HG02973 (cell line): ENCODE measurements at regions not wholly inside any gene's neighbourhood (a gene's known extent, or its start where the extent isn't known, plus 50 kb on each side); places are given as distances from the start of the nearest gene placed in this dataset.

Experiments
- ATAC-seq: cut with Tn5 transposase; IDR thresholded peaks from one replicate; pipeline ENCODE4 v1.9.1; 2021; ENCODE audit warnings: moderate library complexity; ENCODE audit not compliant: unreplicated experiment

DNA sequence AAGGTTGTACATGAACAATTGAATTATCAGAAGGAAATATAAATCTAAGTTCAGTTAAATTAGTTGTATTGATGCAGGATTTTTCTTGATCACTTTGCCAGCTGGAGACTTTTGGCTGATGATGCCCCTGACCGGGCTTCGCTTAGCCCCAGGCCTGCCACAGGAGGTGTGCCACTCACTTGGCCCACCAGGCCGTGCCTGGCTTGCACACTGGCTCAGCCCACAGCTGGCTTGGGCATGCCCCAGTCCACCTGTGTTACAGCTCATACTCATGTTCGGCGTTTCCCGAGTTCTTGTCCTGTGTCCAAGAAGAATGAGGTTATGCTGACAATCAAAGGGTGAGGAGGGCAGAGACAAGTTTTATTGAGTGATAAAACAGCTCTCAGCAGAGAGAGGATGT, 773.9 kb upstream of the FANCL start:
- no peak for ATAC-seq

DNA sequence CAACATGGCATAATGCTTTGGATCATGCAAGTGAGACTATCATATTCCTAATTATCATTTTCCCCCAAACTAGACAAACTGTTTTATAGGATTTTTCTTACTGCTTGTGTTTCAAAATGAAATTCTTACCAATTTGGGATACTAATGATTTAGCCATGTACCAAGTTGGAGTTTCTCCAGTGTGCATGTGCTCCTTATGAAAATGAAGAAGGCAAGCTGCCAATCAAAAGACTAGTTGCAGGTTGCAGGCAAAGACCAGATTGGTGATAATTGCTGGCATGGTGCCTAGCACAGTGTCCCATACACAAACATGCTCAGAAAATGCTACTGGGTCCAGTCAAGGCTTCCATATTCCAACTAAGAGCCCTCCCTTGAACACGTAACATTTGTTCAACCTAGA, 771.8 kb upstream of the FANCL start:
- no peak for ATAC-seq

DNA sequence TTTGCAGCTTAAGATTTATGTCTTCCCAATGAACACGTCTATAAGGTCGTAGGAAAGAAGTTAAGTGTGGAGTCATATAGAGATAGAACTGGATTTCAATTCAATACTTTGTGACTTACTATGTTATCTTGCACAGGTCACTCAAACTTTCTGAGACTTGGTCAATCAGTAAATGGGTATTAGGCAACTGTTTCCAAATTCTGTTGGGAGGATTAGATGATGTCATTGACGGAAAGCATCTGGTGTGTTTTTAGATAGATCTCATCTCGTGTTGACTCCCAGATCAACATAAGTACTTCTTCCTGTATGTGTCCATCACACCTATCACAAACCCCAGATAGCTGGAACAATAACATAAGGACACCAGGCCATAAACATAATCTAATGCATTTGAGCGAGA, 771.1 kb upstream of the FANCL start:
- ATAC-seq, result no peak

DNA sequence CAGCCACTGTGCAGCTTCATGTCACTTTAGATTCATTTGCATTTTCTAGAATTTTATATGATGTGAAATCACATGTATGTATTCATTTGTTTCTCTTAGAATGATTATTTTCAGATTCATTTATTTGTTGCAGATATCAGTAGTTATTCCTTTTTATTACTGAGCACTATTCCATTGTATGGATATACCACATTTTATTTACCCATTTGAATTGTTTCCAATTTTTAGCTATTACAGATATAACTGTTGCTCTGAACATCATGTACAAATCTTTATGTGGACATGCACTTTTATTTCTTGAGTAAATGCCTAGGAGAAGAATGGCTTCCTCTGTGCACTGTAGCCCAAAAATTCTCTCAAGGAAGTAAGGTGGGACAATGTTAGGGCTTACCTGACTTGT, 767.8 kb upstream of the FANCL start:
- no peak for ATAC-seq

DNA sequence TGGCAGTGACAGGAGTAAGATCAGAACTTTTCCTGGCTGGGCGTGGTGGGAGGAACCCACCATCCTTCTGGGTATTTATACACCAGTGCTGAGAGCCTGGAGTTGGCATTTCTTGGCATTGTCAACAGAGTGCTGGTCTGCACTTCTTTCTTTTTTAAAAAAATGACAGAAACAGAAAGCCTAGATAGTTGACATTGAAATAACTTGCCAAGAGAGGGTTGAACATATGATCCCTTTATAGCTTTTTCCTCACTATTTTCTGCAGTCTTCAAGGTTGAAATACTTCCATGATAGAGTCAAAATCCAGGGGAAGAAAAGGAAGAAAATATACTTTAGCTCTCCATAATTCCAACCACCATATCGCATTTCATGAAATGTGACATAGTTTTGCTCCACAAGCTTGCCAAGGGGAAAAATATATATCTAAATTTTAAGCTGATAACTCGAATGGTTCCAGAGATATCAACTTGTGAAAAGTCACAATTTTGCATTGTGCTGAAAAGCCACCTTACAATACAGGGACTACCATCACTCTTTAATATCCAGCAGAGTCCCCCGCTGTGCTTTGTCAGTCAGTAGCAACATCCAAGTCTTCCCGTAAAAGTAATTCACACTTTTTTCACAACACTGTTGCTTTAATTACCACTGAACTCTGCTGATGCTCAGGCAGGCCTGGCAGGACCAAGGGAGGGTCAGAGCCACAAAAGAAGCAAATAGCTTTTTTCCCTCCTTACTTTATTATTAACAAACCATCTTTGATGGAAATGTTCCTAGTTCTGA, 764.9 kb upstream of the FANCL start:
- ATAC-seq, result no peak

DNA sequence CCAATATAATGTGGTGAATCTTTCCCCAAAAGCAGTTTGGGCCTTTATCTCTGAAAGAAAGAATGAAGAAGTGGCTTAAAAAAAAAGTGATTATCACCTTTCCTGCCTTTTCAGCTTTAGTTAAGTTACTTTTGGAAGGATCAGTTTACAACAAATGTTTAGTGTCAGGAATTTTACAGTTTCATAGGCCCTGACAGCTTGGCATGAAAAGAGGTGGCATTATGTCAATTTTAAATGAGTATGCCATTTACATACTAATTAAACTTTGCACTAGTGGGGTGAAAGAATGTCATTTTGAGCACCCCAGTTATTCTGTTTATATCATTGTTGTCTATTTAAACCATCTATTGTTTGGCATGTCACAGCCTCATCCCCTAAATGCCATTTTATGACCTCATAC, 763.5 kb upstream of the FANCL start:
- ATAC-seq, result no peak

DNA sequence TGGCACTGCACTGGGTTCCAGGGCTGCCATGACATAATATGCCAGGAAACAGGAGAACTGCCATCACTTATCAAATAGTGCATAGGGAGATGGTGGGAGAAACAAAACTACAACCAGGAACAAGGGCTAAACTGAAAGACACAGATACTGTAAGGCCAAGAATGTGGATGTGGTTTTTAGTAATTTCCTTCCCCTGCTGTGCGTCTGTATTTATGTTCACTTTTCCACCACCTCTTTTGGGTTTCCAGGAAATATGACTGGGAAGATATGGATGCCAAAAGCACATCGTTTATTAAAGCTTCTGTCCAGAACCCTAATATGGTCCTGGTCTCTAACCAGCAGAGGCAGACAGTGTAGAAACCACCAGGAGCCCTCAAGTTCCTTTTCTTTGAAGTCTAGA, 759.7 kb upstream of the FANCL start:
- no peak for ATAC-seq

DNA sequence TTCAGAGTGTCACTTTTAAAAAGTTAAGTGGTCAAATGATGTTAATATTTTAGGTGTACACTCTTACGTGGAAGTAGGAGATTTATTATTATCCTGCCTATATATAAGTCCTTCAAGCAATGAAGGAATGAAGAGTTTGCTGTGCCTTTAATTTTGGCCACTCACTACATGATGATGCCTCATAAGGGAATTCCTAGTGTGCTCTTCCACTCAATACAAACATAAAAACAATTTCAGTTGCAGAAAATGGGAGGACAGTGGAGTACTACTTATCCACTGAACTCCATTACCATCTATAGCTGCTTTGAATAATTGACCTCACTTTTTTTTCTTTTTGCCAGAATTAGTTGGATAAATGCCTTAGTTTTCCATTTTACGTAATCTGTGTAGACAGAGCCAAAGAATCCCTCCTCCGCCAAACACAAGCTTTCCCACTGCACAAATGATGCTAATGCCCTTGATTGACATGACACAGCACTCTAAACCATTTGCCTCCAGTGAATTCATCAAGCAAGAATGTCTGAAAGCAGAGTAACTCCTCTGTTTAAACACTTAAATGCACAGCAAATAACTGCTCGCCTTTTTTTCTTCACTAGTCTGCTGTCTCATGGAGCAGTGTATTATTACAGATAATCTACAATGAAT, 751.1 kb upstream of the FANCL start:
- no peak for ATAC-seq

DNA sequence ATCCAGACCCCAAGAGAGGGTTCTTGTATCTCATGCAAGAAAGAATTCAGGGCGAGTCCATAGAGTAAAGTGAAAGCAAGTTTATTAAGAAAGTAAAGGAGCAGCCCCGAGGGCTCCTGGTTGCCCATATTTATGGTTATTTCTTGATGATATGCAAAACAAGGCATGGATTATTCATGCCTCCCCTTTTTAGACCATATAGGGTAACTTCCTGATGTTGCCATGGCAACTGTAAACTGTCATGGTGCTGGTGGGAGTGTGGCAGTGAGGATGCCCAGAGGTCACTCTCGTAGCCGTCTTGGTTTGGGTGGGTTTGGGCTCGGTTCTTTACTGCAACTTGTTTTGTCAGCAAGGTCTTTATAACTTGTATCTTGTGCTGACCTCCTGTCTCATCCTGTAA, 750.2 kb upstream of the FANCL start:
- ATAC-seq, result no peak

DNA sequence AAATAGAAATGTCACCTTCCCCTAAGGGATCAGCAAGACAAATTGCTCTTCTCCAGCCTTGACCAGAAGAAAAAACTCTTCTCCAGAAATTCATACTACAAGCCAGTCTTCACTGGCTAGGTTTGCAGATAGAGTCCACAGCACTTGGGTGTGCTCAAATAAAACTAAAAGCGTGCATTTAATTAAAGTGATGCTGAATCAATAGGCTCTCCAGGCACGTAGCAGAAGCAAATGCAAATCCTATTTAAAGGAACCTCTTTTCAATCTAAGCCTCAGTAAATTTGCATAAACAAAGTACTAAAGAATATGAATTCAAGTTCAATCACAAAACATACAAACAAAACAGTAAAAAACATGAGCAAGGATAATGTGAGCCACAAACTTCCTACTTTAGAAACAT, 744.4 kb upstream of the FANCL start:
- no peak for ATAC-seq

DNA sequence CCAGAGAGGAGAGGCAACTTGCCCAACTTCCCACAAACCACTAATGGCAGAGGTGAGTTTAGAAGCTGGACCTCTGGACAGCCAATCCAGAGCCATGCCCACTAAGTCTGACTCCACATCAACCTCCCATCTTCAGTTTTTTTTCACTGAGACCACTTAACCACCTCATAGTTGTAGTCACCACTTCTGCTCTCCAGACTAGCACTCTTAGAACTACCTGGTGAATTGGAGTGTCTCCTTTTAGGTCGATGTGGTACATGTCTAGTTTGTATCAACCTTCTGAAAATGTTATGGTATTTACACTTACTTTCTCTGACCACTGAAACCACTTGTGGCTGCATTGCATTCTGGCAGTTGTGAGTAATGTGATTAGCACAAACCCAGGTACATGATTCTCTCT, 743.6 kb upstream of the FANCL start:
- no peak for ATAC-seq

DNA sequence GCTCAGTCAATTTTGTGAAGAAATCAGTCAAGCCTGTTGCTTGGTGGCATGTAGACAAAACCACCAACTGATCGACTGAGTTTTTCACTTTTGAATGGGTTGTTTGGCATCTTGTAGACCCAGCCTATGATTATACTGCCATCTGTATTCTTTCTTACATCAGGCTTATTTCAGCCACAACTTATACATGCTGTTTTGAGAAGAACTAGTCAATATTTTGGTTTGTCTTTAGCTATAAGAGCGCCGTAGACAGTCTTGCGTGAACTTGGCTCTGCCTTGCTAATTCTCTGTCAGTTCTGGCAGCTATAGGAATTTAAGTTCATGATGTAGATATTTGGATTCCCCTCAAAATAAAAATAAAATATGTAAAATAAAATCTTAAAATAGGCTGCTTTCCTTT, 742.0 kb upstream of the FANCL start:
- no peak for ATAC-seq

DNA sequence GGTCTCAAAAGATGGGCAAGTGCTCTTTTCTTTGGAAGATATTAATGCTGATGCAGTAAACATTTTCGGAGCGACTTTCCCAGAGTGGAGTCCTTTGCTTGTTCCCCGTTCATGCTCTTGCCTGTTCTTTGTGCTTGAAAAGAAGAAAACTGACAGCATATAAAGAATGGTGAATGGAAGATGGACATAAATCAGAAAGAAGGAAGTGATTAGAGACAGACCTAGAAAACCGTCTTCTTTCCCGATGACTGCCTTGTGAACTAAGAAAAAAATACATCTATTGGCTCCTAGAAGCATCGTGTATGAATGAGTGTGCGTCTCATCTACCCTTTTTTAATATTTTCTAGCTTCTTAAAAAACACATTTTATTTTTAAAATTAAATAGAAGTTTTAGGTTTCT, 740.1 kb upstream of the FANCL start:
- no peak for ATAC-seq

DNA sequence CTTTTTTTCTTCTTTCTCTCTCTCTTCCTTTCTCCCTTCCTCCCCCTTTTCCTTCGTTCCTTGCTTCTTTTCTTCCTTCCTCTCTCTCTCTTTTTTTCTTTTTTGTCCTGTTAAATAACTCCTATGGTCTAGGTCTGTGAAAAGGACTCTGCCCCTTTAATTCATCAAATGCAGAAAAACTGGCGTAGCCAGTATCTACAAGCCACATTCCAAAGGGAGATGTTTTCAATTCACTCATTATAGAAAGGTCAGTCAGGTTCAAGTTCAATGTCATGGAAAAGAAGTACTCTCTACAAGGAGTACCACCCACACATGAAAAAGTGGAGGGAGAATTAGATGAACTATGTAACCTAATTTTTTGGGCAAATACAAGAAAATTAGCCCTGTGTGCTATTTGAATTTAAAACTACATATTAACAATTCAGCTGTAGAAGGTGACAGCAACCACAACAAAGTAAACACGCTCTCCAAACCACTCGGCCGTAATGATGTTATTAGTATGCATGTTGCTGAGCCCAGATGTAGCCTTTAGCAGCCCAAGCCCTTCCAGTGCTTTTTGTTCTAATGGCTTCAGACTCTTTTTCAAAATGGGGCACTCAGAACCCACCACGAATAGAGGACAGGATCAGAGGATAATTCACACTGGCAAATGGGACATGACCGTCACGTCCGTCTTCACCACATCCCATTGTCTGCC, 735.4 kb upstream of the FANCL start:
- no peak for ATAC-seq

DNA sequence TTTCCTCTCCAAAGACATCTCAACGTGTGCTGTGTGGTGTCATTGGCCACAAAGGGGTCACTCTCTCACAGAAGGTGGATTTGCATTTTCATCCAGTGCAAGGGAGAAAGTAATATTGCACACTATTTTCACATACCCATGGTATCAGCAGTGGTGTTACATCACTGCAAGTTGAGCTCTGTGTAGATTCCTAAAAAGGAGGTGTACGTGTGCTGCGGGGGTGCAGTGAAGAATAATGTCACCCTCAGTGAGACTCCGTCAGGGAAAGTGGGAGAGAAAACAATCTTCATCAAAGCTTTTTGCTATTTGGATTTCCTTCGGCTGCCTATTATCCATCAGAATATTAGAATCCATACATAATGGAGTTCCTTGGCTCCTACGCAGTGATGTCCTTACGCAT, 733.8 kb upstream of the FANCL start:
- no peak for ATAC-seq

DNA sequence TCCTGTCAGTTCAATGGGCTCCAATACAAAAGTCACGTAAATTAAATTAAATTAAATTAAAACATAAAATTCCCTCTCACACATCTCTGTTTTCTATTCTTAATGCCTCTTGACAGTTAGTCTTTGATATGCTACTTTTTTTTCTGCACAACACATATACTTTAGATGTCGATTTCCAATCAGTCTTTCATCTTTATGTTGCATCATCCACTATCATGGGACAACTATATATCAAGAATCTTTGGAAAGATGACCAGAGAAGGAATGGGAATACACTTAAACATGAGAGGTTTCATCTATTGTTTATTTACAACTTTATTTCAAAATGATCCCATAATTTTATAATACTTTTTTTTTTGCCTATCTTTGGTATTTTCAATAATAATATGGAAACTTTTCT, 733.3 kb upstream of the FANCL start:
- ATAC-seq, result no peak

DNA sequence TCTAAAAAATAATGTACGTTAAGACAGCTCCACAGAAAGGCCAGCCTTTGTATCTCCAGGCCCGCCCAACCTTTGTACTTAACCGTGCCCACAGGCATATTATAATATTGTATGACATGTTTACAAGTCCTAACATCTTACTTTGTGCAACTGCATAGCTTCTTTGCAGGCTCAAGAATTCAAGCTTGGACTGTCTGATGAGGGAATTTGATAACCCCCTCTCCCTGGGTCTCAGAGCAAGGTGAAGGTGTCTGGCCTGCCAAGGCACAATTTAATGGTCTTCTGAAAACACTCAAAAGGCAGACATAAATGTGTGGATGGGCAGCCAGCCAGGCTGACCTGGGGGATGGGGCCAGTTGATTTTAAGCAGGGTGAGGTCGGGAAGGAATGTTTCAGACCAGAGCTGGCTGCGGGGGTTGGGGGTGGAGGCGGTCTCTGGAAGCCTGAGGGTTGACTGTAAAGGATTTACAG, 732.7 kb upstream of the FANCL start:
- no peak for ATAC-seq

DNA sequence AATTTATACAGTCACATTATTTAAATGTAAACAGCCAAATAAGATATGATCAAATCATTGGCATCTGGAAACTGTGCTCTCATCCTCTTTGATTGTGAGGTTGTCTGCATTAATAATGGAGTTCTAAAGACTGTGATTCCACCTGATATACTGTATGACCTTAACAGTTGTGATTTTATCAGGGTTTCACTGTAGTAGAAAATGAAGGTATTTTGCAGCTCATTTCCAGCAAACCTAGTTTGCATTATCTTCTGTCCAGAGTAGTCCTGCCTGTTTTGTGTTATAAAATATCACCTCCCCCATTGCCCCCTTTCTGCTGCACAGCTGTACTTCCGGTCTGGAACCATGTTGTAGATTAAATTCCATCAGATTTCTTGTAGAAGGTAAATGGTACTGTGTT, 731.6 kb upstream of the FANCL start:
- ATAC-seq, result no peak

DNA sequence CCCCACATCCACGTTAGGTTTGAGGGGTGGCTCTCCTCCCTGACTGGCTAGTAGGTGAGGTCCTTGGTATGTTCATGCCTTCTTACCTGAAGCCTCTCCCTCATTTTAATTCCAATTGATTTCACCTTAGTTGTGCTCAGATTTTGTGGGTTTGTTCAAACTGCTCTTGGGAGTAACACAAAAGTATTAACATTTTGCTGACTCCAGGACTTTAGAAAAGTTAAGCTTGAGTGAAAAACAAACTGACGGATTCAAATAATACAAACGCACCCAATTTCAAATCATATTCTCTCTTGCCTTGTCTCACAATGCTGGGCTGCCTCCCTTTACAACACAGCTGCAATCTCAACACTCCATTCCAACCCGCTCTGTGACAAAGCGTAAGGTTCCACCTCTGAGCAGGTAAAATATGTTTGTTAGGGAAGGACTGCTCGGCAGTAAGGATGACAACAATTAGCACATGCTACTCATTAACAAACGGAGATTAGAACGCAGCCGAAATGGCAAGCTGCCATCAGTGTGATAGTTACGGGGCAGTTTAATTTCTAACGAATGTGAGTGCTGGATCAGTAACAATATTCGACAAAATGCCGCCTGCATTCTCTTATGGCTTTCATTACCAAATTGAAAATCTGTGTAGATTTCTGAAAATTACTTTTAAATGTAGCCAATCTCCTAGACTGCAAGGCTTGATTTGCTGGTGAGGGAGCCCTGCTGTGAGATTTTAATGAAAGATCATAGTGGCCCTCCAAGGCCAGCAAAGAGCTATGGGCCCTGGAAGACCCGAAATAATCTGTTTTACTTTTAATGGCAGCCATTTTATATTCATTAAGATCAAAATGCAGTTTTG, 730.6 kb upstream of the FANCL start:
- no peak for ATAC-seq

DNA sequence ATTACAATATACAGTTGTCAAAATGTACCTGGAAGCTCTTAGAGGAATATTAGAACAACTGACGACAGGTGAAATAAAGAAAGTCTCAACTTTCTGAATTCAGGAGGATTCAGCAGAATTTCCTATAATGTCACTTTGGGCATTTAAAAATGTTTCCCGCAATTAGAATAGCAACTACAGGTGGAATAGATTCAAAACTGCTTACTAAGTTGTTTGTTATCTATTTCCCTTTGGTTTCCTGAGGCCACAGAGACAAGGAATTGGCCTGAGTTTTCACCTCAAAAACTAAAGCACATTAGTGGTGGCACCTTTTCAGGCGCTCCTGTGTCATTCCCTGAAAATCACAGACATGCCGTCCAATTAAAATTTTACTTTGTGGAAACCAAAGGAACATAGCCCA, 729.2 kb upstream of the FANCL start:
- no peak for ATAC-seq

DNA sequence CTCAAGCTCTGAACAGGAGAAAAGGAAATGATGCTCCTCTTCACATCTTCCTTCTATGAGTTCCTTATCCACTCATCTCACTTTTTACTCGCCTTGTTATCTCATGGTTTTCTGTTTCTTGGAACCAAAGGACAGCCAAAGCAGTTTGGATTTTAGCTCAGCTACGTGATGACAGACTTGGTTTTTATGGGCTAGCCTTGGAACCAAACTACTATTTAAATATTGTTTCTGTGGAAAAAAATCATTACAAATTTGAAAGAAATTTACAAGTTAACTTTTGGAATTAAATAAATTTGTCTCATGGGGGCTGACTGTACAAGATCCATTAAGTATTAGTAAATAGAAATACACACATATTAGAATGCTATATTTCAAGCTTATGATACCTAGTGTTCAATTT, 727.8 kb upstream of the FANCL start:
- ATAC-seq, result no peak
